ENCODE measurements at regions not wholly inside any gene's neighbourhood (a gene's known extent, or its start where the extent isn't known, plus 50 kb on each side); places are given as distances from the start of the nearest gene placed in this dataset.

DNA sequence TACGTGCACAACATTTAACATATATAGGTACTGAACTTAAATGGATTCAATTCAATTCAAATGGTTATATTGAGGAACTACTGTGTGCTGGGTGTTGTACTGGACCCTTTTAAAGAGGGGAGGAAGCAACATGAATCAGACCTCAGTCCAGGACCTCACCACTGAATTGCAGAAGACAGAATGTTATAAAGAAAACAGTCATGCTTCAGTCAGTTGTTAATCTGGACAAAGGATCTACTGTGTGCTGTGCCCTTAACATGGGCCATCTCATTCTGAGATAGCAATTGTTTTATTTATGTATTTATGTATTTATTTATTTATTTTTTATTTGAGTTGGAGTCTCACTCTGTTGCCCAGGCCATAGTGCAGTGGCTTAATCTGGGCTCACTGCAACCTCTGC is 240.1 kb downstream of the HAPSTR1 start:
- no peak for TF ChIP-seq YY1 (IDR thresholded peaks at IDR 0.05)
- TF ChIP-seq, protein P1, sequence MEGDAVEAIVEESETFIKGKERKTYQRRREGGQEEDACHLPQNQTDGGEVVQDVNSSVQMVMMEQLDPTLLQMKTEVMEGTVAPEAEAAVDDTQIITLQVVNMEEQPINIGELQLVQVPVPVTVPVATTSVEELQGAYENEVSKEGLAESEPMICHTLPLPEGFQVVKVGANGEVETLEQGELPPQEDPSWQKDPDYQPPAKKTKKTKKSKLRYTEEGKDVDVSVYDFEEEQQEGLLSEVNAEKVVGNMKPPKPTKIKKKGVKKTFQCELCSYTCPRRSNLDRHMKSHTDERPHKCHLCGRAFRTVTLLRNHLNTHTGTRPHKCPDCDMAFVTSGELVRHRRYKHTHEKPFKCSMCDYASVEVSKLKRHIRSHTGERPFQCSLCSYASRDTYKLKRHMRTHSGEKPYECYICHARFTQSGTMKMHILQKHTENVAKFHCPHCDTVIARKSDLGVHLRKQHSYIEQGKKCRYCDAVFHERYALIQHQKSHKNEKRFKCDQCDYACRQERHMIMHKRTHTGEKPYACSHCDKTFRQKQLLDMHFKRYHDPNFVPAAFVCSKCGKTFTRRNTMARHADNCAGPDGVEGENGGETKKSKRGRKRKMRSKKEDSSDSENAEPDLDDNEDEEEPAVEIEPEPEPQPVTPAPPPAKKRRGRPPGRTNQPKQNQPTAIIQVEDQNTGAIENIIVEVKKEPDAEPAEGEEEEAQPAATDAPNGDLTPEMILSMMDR (IDR thresholded peaks at IDR 0.05; ENCODE audit: low read depth, low read length, missing input control), result no peak
- no peak for TF ChIP-seq JUND (IDR thresholded peaks at IDR 0.05)
- no peak for TF ChIP-seq TAF1 (conservative IDR thresholded peaks at IDR 0.05)
- TF ChIP-seq, protein P2, sequence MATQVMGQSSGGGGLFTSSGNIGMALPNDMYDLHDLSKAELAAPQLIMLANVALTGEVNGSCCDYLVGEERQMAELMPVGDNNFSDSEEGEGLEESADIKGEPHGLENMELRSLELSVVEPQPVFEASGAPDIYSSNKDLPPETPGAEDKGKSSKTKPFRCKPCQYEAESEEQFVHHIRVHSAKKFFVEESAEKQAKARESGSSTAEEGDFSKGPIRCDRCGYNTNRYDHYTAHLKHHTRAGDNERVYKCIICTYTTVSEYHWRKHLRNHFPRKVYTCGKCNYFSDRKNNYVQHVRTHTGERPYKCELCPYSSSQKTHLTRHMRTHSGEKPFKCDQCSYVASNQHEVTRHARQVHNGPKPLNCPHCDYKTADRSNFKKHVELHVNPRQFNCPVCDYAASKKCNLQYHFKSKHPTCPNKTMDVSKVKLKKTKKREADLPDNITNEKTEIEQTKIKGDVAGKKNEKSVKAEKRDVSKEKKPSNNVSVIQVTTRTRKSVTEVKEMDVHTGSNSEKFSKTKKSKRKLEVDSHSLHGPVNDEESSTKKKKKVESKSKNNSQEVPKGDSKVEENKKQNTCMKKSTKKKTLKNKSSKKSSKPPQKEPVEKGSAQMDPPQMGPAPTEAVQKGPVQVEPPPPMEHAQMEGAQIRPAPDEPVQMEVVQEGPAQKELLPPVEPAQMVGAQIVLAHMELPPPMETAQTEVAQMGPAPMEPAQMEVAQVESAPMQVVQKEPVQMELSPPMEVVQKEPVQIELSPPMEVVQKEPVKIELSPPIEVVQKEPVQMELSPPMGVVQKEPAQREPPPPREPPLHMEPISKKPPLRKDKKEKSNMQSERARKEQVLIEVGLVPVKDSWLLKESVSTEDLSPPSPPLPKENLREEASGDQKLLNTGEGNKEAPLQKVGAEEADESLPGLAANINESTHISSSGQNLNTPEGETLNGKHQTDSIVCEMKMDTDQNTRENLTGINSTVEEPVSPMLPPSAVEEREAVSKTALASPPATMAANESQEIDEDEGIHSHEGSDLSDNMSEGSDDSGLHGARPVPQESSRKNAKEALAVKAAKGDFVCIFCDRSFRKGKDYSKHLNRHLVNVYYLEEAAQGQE (IDR thresholded peaks at IDR 0.05), result no peak
- TF ChIP-seq, protein P3, sequence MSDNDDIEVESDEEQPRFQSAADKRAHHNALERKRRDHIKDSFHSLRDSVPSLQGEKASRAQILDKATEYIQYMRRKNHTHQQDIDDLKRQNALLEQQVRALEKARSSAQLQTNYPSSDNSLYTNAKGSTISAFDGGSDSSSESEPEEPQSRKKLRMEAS (IDR thresholded peaks at IDR 0.05), result no peak
- TF ChIP-seq EGR1 (IDR thresholded peaks at IDR 0.05; ENCODE audit: low read depth in 2 of 2), result no peak
- TF ChIP-seq SP1 (IDR thresholded peaks at IDR 0.05), result no peak
- TF ChIP-seq RAD21 (IDR thresholded peaks at IDR 0.05), result no peak
- no peak for TF ChIP-seq GABPA (IDR thresholded peaks at IDR 0.05 in 1 of 2, conservative IDR thresholded peaks at IDR 0.05 in 1 of 2)
- no peak for TF ChIP-seq NR2F2 (IDR thresholded peaks at IDR 0.05)
- no peak for TF ChIP-seq RXRA (IDR thresholded peaks at IDR 0.05)
- TF ChIP-seq, protein P4, sequence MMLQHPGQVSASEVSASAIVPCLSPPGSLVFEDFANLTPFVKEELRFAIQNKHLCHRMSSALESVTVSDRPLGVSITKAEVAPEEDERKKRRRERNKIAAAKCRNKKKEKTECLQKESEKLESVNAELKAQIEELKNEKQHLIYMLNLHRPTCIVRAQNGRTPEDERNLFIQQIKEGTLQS (IDR thresholded peaks at IDR 0.05), result no peak

All from liver (tissue), 3 donors.